IMR-90 (cell line): ENCODE measurements at regions not wholly inside any gene's neighbourhood (a gene's known extent, or its start where the extent isn't known, plus 50 kb on each side); places are given as distances from the start of the nearest gene placed in this dataset.

ENCODE experiments used
- ATAC-seq: fragments of 200-7000 bp; cut with Tn5 transposase; 2 replicates; pipeline ENCODE4 v1.9.1; 2020; ENCODE audit warnings: low read depth, mild to moderate bottlenecking, moderate library complexity
- BruUV-seq: library from RNA; stranded (reverse); fragments of 400-500 nt; replicated peaks from 2 replicates; lab custom pipeline; 2021; lab: Mats Ljungman, UMichigan
- CTCF ChIA-PET: fragments of 300-600 bp; formaldehyde crosslinking; extraction: SDS; loops from one replicate; lab custom pipeline; 2021; ENCODE audit warnings: antibody characterized with exemption; lab: Yijun Ruan, JAX
- POLR2A ChIA-PET: fragments of 300-600 bp; sonication (Branson Sonifier 250); formaldehyde crosslinking; loops from one replicate; lab custom pipeline; 2022; ENCODE audit warnings: antibody characterized with exemption; ENCODE audit not compliant: unreplicated experiment; lab: Charles Lee
- DNase-seq: peaks from one replicate; pipeline ENCODE4 v3.0.0; 2013
- H2AFZ ChIP-seq: replicated peaks from 2 replicates; pipeline ENCODE3; 2013; ENCODE audit warnings: low read length, mild to moderate bottlenecking; ENCODE audit not compliant: poor library complexity
- H2AK5ac ChIP-seq: 2 replicates; pipeline ENCODE4 v1.6.1; 2013; ENCODE audit warnings: low read depth, low read length, inconsistent platforms
- H2AK9ac ChIP-seq: replicated peaks from 2 replicates; pipeline ENCODE3; 2013; ENCODE audit warnings: mild to moderate bottlenecking, low read depth, low read length, moderate library complexity; ENCODE audit not compliant: poor library complexity
- H2BK120ac ChIP-seq: 2 replicates; pipeline ENCODE4 v1.6.1; 2013; ENCODE audit warnings: low read depth, low read length, inconsistent platforms
- H2BK15ac ChIP-seq: 3 replicates; pipeline ENCODE4 v1.6.1; 2013; ENCODE audit warnings: low read depth, low read length, inconsistent platforms
- H2BK20ac ChIP-seq: 2 replicates; pipeline ENCODE4 v1.6.1; 2013; ENCODE audit warnings: low read depth, mild to moderate bottlenecking, inconsistent platforms, low read length, moderate library complexity
- H2BK5ac ChIP-seq: 2 replicates; pipeline ENCODE4 v1.6.1; 2013; ENCODE audit warnings: mild to moderate bottlenecking, low read depth, low read length, inconsistent platforms; ENCODE audit not compliant: poor library complexity, severe bottlenecking
- H3K14ac ChIP-seq: replicated peaks from 2 replicates; pipeline ENCODE4 v1.6.1; 2013; ENCODE audit warnings: low read depth, low read length, inconsistent platforms
- H3K18ac ChIP-seq: 2 replicates; pipeline ENCODE4 v1.6.1; 2013; ENCODE audit warnings: low read depth, low read length, control low read depth
- H3K23ac ChIP-seq: 2 replicates; pipeline ENCODE4 v1.6.1; 2013; ENCODE audit warnings: low read depth, low read length, inconsistent platforms
- H3K27ac ChIP-seq: 2 replicates; pipeline ENCODE4 v1.5.1; 2013; ENCODE audit warnings: mild to moderate bottlenecking, control low read depth, low read length; ENCODE audit not compliant: insufficient read depth
- H3K27me3 ChIP-seq: 2 replicates; pipeline ENCODE4 v1.6.1; 2013; ENCODE audit warnings: low read length; ENCODE audit not compliant: control insufficient read depth, insufficient read depth
- H3K36me3 ChIP-seq: 2 replicates; pipeline ENCODE4 v1.6.1; 2013; ENCODE audit warnings: low read length, mixed read lengths; ENCODE audit not compliant: control insufficient read depth, insufficient read depth
- H3K4ac ChIP-seq: 2 replicates; pipeline ENCODE4 v1.6.1; 2013; ENCODE audit warnings: low read depth, low read length, inconsistent platforms
- H3K4me1 ChIP-seq: 2 replicates; pipeline ENCODE4 v1.6.1; 2013; ENCODE audit warnings: low read length, mixed read lengths; ENCODE audit not compliant: control insufficient read depth, insufficient read depth
- H3K4me2 ChIP-seq: 2 replicates; pipeline ENCODE4 v1.6.1; 2013; ENCODE audit warnings: low read depth, mild to moderate bottlenecking, control low read depth, low read length, moderate library complexity
- H3K4me3 ChIP-seq: 2 replicates; pipeline ENCODE4 v1.5.1; 2013; ENCODE audit warnings: low read depth, mild to moderate bottlenecking, control low read depth, low read length, moderate library complexity; ENCODE audit not compliant: insufficient read depth
- H3K56ac ChIP-seq: 2 replicates; pipeline ENCODE4 v1.6.1; 2013; ENCODE audit warnings: low read length, inconsistent platforms; ENCODE audit not compliant: insufficient read depth; ENCODE audit errors: extremely low read depth
- H3K79me1 ChIP-seq, 2 experiments: 2 replicates each; pipeline ENCODE4 v1.6.1; 2013; ENCODE audit warnings: low read length in 2 of 2, inconsistent platforms in 1 of 2, low read depth in 1 of 2
- H3K9ac ChIP-seq: 2 replicates; pipeline ENCODE4 v1.6.1; 2013; ENCODE audit warnings: low read depth, low read length, control low read depth
- H3K9me1 ChIP-seq: 2 replicates; pipeline ENCODE4 v1.6.1; 2013; ENCODE audit warnings: low read length, inconsistent platforms; ENCODE audit not compliant: insufficient read depth
- H3K9me3 ChIP-seq: 2 replicates; pipeline ENCODE4 v1.6.1; 2013; ENCODE audit warnings: low read length; ENCODE audit not compliant: control insufficient read depth, insufficient read depth
- H4K20me1 ChIP-seq: 2 replicates; pipeline ENCODE4 v1.6.1; 2013; ENCODE audit warnings: low read length, inconsistent platforms; ENCODE audit not compliant: insufficient read depth
- H4K5ac ChIP-seq: 2 replicates; pipeline ENCODE4 v1.6.1; 2013; ENCODE audit warnings: mild to moderate bottlenecking, low read depth, low read length, control low read depth
- H4K8ac ChIP-seq, 2 experiments: 2 replicates each; pipeline ENCODE4 v1.6.1; 2013; ENCODE audit warnings: low read depth in 2 of 2, low read length in 2 of 2, control low read depth in 1 of 2, inconsistent platforms in 1 of 2
- H4K91ac ChIP-seq: 2 replicates; pipeline ENCODE4 v1.6.1; 2013; ENCODE audit warnings: low read depth, low read length, inconsistent platforms; ENCODE audit not compliant: insufficient read depth
- CEBPB ChIP-seq: IDR thresholded peaks from 2 replicates; pipeline ENCODE4 v1.6.1; 2012; ENCODE audit warnings: low read depth, low read length, improper control_type of control experiment
- CHD1 ChIP-seq: IDR thresholded peaks from 2 replicates; pipeline ENCODE4 v1.6.1; 2012; ENCODE audit warnings: low read depth, low read length, improper control_type of control experiment
- CTCF ChIP-seq: conservative IDR thresholded peaks from 2 replicates; pipeline ENCODE4 v1.5.1; 2012; ENCODE audit warnings: mild to moderate bottlenecking, low read depth, low read length, improper control_type of control experiment
- ELK1 ChIP-seq: fragments of 150-350 bp; IDR thresholded peaks from 2 replicates; pipeline ENCODE4 v1.6.1; 2016; ENCODE audit warnings: low read depth, mild to moderate bottlenecking, low read length, moderate library complexity, borderline replicate concordance
- MAFK ChIP-seq: IDR thresholded peaks from 2 replicates; pipeline ENCODE4 v1.6.1; 2012; ENCODE audit warnings: low read depth, low read length, improper control_type of control experiment
- MAZ ChIP-seq: IDR thresholded peaks from 2 replicates; pipeline ENCODE4 v1.6.1; 2012; ENCODE audit warnings: low read depth, mild to moderate bottlenecking, low read length, improper control_type of control experiment, moderate library complexity, borderline replicate concordance
- MXI1 ChIP-seq: IDR thresholded peaks from 2 replicates; pipeline ENCODE4 v1.6.1; 2012; ENCODE audit warnings: low read depth, mild to moderate bottlenecking, low read length, moderate library complexity, borderline replicate concordance
- NFE2L2 ChIP-seq: fragments of 150-350 bp; IDR thresholded peaks from 2 replicates; pipeline ENCODE4 v1.6.1; 2016; ENCODE audit warnings: low read depth, mild to moderate bottlenecking, low read length
- POLR2A ChIP-seq: IDR thresholded peaks from 2 replicates; pipeline ENCODE4 v1.6.1; 2012; ENCODE audit warnings: mild to moderate bottlenecking, low read depth, low read length
- RAD21 ChIP-seq: IDR thresholded peaks from 2 replicates; pipeline ENCODE4 v1.6.1; 2012; ENCODE audit warnings: low read length, improper control_type of control experiment
- RCOR1 ChIP-seq: IDR thresholded peaks from 2 replicates; pipeline ENCODE4 v1.6.1; 2012; ENCODE audit warnings: mild to moderate bottlenecking, low read length, improper control_type of control experiment; ENCODE audit not compliant: insufficient replicate concordance
- RFX5 ChIP-seq: IDR thresholded peaks from 2 replicates; pipeline ENCODE4 v1.8.0; 2012; ENCODE audit warnings: low read depth, mild to moderate bottlenecking, low read length, moderate library complexity
- SMC3 ChIP-seq: fragments of 150-350 bp; IDR thresholded peaks from 2 replicates; pipeline ENCODE4 v1.6.1; 2016; ENCODE audit warnings: low read depth, mild to moderate bottlenecking, antibody characterized with exemption, low read length, moderate library complexity
- WGBS, 2 experiments: methylation state at CpG; one replicate each; pipeline versions ENCODE4 v1.1.5 to v1.1.7; 2013; ENCODE audit warnings: missing lambda C conversion rate in 2 of 2; ENCODE audit not compliant: insufficient read length in 1 of 2; ENCODE audit errors: extremely low coverage in 2 of 2; 5-methylcytosine and 5-hydroxymethylcytosine counted together
- dilution Hi-C: fragments of 300-500 bp; cut with HindIII; formaldehyde crosslinking; loops from one replicate; pipeline ENCODE4 v1.14.3; 2018; ENCODE audit warnings: low sequenced_read_pairs; ENCODE audit not compliant: unreplicated experiment
- in situ Hi-C: fragments of 300-500 bp; cut with MboI; formaldehyde crosslinking; loops from 3 replicates; pipeline ENCODE4 v1.14.3; 2019; ENCODE audit warnings: low sequenced_read_pairs, inconsistent platforms, mixed read lengths
- intact Hi-C: fragments of 100-400 bp; cut with micrococcal nuclease; formaldehyde crosslinking; loops from 2 replicates; pipeline ENCODE4 v1.10.0; 2022

GRCh38 chr2:212730994-212731393 lies 192.4 kb upstream of the ERBB4 start:
- no peak overlapping the region for H3K23ac ChIP-seq
- no peaks in the 10 kb centered on the region for H3K36me3 ChIP-seq
- no peak overlapping the region for H3K4ac ChIP-seq
- no peak overlapping the region for H2BK120ac ChIP-seq
- no peak overlapping the region for H3K4me3 ChIP-seq
- intact Hi-C loops (no loop called here), dilution Hi-C loops (no loop called here), in situ Hi-C loops (no loop called here)
- TF ChIP-seq RFX5 (no peak), CTCF (no peak), MAFK (no peak), RAD21 (no peak), MXI1 (no peak), MAZ (no peak), CHD1 (no peak), ELK1 (no peak), CEBPB (no peak), SMC3 (no peak), RCOR1 (no peak), NFE2L2 (no peak), POLR2A (no peak)
- no peak overlapping the region for H2AK9ac ChIP-seq
- WGBS, 2 experiments: no CpG with 5 or more reads among the region's 2 CpGs
- no peak overlapping the region for H3K4me2 ChIP-seq
- DNase-seq: no peak
- H3K27me3 ChIP-seq: no peaks in the 10 kb centered on the region
- no peaks in the 10 kb centered on the region; the same call in 1 of the 2 replicates for H3K9me1 ChIP-seq
- no peak overlapping the region for H2AK5ac ChIP-seq
- H3K56ac ChIP-seq: no peak overlapping the region
- no peak overlapping the region for H2AFZ ChIP-seq
- H4K8ac ChIP-seq: no peak overlapping the region
- no peak overlapping the region for H2BK5ac ChIP-seq
- ChIA-PET POLR2A (interaction anchor here (0.6 kb wide), 1 partner anchor 73 kb away, joined by 3 read pairs; no protein-coding TSS in a partner anchor), CTCF (interaction anchor here (0.7 kb wide), 1 partner anchor 238 kb away, joined by 5 read pairs; no protein-coding TSS in a partner anchor)
- 0 out of 2 replicates have a peak, but pooled peaks cover 2% of the 10 kb centered on the region for H3K4me1 ChIP-seq
- ATAC-seq: no peak
- H3K79me1 ChIP-seq: no peaks in the 10 kb centered on the region
- H3K9me3 ChIP-seq: no peaks in the 10 kb centered on the region
- no peaks in the 10 kb centered on the region for H4K20me1 ChIP-seq
- no peak overlapping the region for H3K18ac ChIP-seq
- no TSS peak for BruUV-seq
- no peak overlapping the region for H3K9ac ChIP-seq
- no peak overlapping the region for H2BK15ac ChIP-seq
- H3K27ac ChIP-seq: no peak overlapping the region
- H3K14ac ChIP-seq: no peak overlapping the region
- no peak overlapping the region for H2BK20ac ChIP-seq
- H4K5ac ChIP-seq: no peak overlapping the region
- no peak overlapping the region for H4K91ac ChIP-seq
